ENCODE measurements at regions not wholly inside any gene's neighbourhood (a gene's known extent, or its start where the extent isn't known, plus 50 kb on each side); places are given as distances from the start of the nearest gene placed in this dataset.

GRCh38 chr14:101025131-101025530, 121.6 kb upstream of the RTL1 start:
- no peak for TF ChIP-seq CTCF (conservative IDR thresholded peaks at IDR 0.05; ENCODE audit: low read length)
- TF ChIP-seq EZH2phosphoT487 (IDR thresholded peaks at IDR 0.05; ENCODE audit: borderline replicate concordance, low read depth, low read length), result no peak

Data from OCI-LY7 (cell line).